ENCODE measurements at regions not wholly inside any gene's neighbourhood (a gene's known extent, or its start where the extent isn't known, plus 50 kb on each side); places are given as distances from the start of the nearest gene placed in this dataset.

GRCh38 chr12:31880340-31880739 lies 78.9 kb upstream of the RESF1 start:
- Mint-ChIP-seq H3K27me3 (ENCODE audit: low read depth in 3 of 3) (peaks cover 0 to 6% (median 3%) of the 10 kb centered on the region in 3 donors), H3K27ac (peak overlapping the region; percentile 7 to 81 (median 48)), H3K4me1 (peaks cover 35 to 62% of the 10 kb centered on the region in 2 donors), H3K36me3 (peaks cover 4 to 18% (median 8%) of the 10 kb centered on the region in 3 donors), H3K4me3 (no peak overlapping the region), H3K9me3 (peaks cover 0 to 9% (median 4%) of the 10 kb centered on the region in 6 donors)
- no peak for DNase-seq

- Mint-ChIP-seq H3K27me3 (ENCODE audit: low read depth in 3 of 3) (peaks cover 3 to 6% (median 4%) of the 10 kb centered on the region in 3 donors), H3K36me3 (peaks cover 4 to 15% (median 11%) of the 10 kb centered on the region in 3 donors), H3K27ac (peak overlapping the region; percentile 61 to 95 (median 85)), H3K4me3 (peak overlapping the region in 4 of 5 donors; percentile 0 to 49 (median 24)), H3K9me3 (peaks cover 0 to 3% (median 0%) of the 10 kb centered on the region in 6 donors), H3K4me1 (peaks cover 48 to 61% of the 10 kb centered on the region in 2 donors)
- DNase-seq = no peak
Measured at GRCh38 chr12:31877884-31878283, 81.3 kb upstream of the RESF1 start.

- Mint-ChIP-seq H3K36me3 (peaks cover 9 to 21% (median 18%) of the 10 kb centered on the region in 3 donors), H3K4me1 (peaks cover 52 to 69% of the 10 kb centered on the region in 2 donors), H3K27ac (peak overlapping the region; percentile 61 to 95 (median 86)), H3K4me3 (peak overlapping the region in 4 of 5 donors; percentile 6 to 64 (median 42)), H3K27me3 (ENCODE audit: low read depth in 3 of 3) (peaks cover 4 to 6% (median 5%) of the 10 kb centered on the region in 3 donors), H3K9me3 (peaks cover 0 to 3% (median 0%) of the 10 kb centered on the region in 6 donors)
- peak in 2 of 3 donors; percentile 22 to 34 for DNase-seq
Measured at GRCh38 chr12:31876568-31877424, 82.4 kb upstream of the RESF1 start.

GRCh38 chr12:31875609-31875964 lies 83.6 kb upstream of the RESF1 start:
- Mint-ChIP-seq H3K27me3 (ENCODE audit: low read depth in 3 of 3) (peaks cover 4 to 8% (median 5%) of the 10 kb centered on the region in 3 donors), H3K4me1 (peaks cover 52 to 69% of the 10 kb centered on the region in 2 donors), H3K27ac (peak overlapping the region; percentile 80 to 97 (median 88)), H3K9me3 (peaks cover 0 to 3% (median 0%) of the 10 kb centered on the region in 6 donors), H3K36me3 (peaks cover 9 to 25% (median 22%) of the 10 kb centered on the region in 3 donors), H3K4me3 (peak overlapping the region; percentile 16 to 74 (median 34))
- no peak for DNase-seq

GRCh38 chr12:31874961-31875608 lies 84.1 kb upstream of the RESF1 start:
- H3K27ac Mint-ChIP-seq = peak overlapping the region; percentile 80 to 97 (median 88)
- H3K36me3 Mint-ChIP-seq = peaks cover 9 to 25% (median 22%) of the 10 kb centered on the region in 3 donors
- H3K4me3 Mint-ChIP-seq = peak overlapping the region; percentile 16 to 74 (median 34)
- DNase-seq = peak; percentile 42 to 64 (median 53)
- peaks cover 0 to 3% (median 0%) of the 10 kb centered on the region in 6 donors for H3K9me3 Mint-ChIP-seq
- peaks cover 52 to 64% of the 10 kb centered on the region in 2 donors for H3K4me1 Mint-ChIP-seq
- H3K27me3 Mint-ChIP-seq (ENCODE audit: low read depth in 3 of 3) = peaks cover 4 to 8% (median 5%) of the 10 kb centered on the region in 3 donors

GRCh38 chr12:31872831-31873604 lies 86.2 kb upstream of the RESF1 start:
- Mint-ChIP-seq H3K27ac (peak overlapping the region; percentile 5 to 82 (median 41)), H3K4me3 (no peak overlapping the region), H3K4me1 (peaks cover 42 to 52% of the 10 kb centered on the region in 2 donors), H3K9me3 (peaks cover 0 to 3% (median 0%) of the 10 kb centered on the region in 6 donors), H3K27me3 (ENCODE audit: low read depth in 3 of 3) (peaks cover 0 to 8% (median 5%) of the 10 kb centered on the region in 3 donors), H3K36me3 (peaks cover 5 to 20% (median 18%) of the 10 kb centered on the region in 3 donors)
- no peak for DNase-seq

- no peak overlapping the region for H3K4me3 Mint-ChIP-seq
- no peak for DNase-seq
- H3K27ac Mint-ChIP-seq = peak overlapping the region in 2 of 6 donors; percentile 11 to 76
- H3K9me3 Mint-ChIP-seq = peaks cover 0 to under 1% (median 0%) of the 10 kb centered on the region in 6 donors
- peaks cover 0 to 6% (median 5%) of the 10 kb centered on the region in 3 donors for H3K27me3 Mint-ChIP-seq (ENCODE audit: low read depth in 3 of 3)
- peaks cover 30 to 48% of the 10 kb centered on the region in 2 donors for H3K4me1 Mint-ChIP-seq
- H3K36me3 Mint-ChIP-seq = peaks cover 5 to 20% (median 18%) of the 10 kb centered on the region in 3 donors
Measured at GRCh38 chr12:31869972-31870371, 89.2 kb upstream of the RESF1 start.

GRCh38 chr12:31868965-31869364 lies 90.2 kb upstream of the RESF1 start:
- Mint-ChIP-seq H3K4me1 (peaks cover 20 to 38% of the 10 kb centered on the region in 2 donors), H3K27ac (peak overlapping the region in 1 of 6 donors; percentile 2), H3K4me3 (no peak overlapping the region)

GRCh38 chr12:31867292-31867691 lies 91.9 kb upstream of the RESF1 start:
- peak overlapping the region in 5 of 6 donors; percentile 13 to 90 (median 58) for H3K27ac Mint-ChIP-seq

More at GRCh38 chr12:31868965-31869364, 90.2 kb upstream of the RESF1 start:
- no peak for DNase-seq
- peaks cover 0 to 5% (median 2%) of the 10 kb centered on the region in 3 donors for H3K27me3 Mint-ChIP-seq (ENCODE audit: low read depth in 3 of 3)
- peaks cover 5 to 16% (median 14%) of the 10 kb centered on the region in 3 donors for H3K36me3 Mint-ChIP-seq
- H3K9me3 Mint-ChIP-seq = no peaks in the 10 kb centered on the region

GRCh38 chr12:31866523-31866922 lies 92.7 kb upstream of the RESF1 start:
- DNase-seq = peak; percentile 37 to 42 (median 37)
- H3K4me3 Mint-ChIP-seq = peak overlapping the region in 3 of 5 donors; percentile 10 to 28 (median 20)
- peaks cover 13 to 29% of the 10 kb centered on the region in 2 donors for H3K4me1 Mint-ChIP-seq
- H3K36me3 Mint-ChIP-seq = peaks cover 0 to 4% (median 3%) of the 10 kb centered on the region in 3 donors
- H3K27ac Mint-ChIP-seq = peak overlapping the region in 5 of 6 donors; percentile 73 to 90 (median 80)
- peaks cover 0 to 1% (median 0%) of the 10 kb centered on the region in 6 donors for H3K9me3 Mint-ChIP-seq
- peaks cover 0 to 5% (median 0%) of the 10 kb centered on the region in 3 donors for H3K27me3 Mint-ChIP-seq (ENCODE audit: low read depth in 3 of 3)

More at GRCh38 chr12:31867292-31867691, 91.9 kb upstream of the RESF1 start:
- H3K36me3 Mint-ChIP-seq = peaks cover 1 to 6% (median 5%) of the 10 kb centered on the region in 3 donors
- H3K27me3 Mint-ChIP-seq (ENCODE audit: low read depth in 3 of 3) = peaks cover 0 to 5% (median 0%) of the 10 kb centered on the region in 3 donors
- H3K4me1 Mint-ChIP-seq = peaks cover 13 to 32% of the 10 kb centered on the region in 2 donors
- DNase-seq = no peak
- peaks cover 0 to 1% (median 0%) of the 10 kb centered on the region in 6 donors for H3K9me3 Mint-ChIP-seq
- H3K4me3 Mint-ChIP-seq = no peak overlapping the region

- H3K27ac Mint-ChIP-seq = no peak overlapping the region
- H3K4me1 Mint-ChIP-seq = peaks cover 13 to 36% of the 10 kb centered on the region in 2 donors
- peaks cover 0 to 1% (median 0%) of the 10 kb centered on the region in 6 donors for H3K9me3 Mint-ChIP-seq
- peaks cover 0 to 2% (median 0%) of the 10 kb centered on the region in 3 donors for H3K27me3 Mint-ChIP-seq (ENCODE audit: low read depth in 3 of 3)
- H3K36me3 Mint-ChIP-seq = no peaks in the 10 kb centered on the region
- H3K4me3 Mint-ChIP-seq = no peak overlapping the region
- no peak for DNase-seq
Measured at GRCh38 chr12:31865023-31865422, 94.2 kb upstream of the RESF1 start.

- Mint-ChIP-seq H3K9me3 (peaks cover 0 to 1% (median 0%) of the 10 kb centered on the region in 6 donors), H3K27ac (no peak overlapping the region), H3K4me3 (no peak overlapping the region), H3K4me1 (peaks cover 2 to 14% of the 10 kb centered on the region in 2 donors), H3K36me3 (peaks cover 0 to 4% (median 0%) of the 10 kb centered on the region in 3 donors), H3K27me3 (ENCODE audit: low read depth in 3 of 3) (no peaks in the 10 kb centered on the region)
- no peak for DNase-seq
Measured at GRCh38 chr12:31861360-31861759, 97.9 kb upstream of the RESF1 start.

Measured in immature natural killer cell (primary cell).